B cell (primary cell): ENCODE measurements at regions not wholly inside any gene's neighbourhood (a gene's known extent, or its start where the extent isn't known, plus 50 kb on each side); places are given as distances from the start of the nearest gene placed in this dataset.

Source experiments
- ATAC-seq: fragments of 200-7000 bp; cut with Tn5 transposase; one replicate; pipeline ENCODE4 v1.10.0; 2021; ENCODE audit warnings: low read depth, mild to moderate bottlenecking, moderate number of reproducible peaks, moderate library complexity
- CTCF ChIA-PET: fragments of 350-600 bp; sonication (Branson Sonifier 250); formaldehyde crosslinking; loops from one replicate; lab custom pipeline; 2021; ENCODE audit warnings: antibody characterized with exemption, inconsistent platforms; lab: Charles Lee
- POLR2A ChIA-PET: fragments of 350-600 bp; sonication (Branson Sonifier 250); formaldehyde crosslinking; loops from one replicate; lab custom pipeline; 2021; ENCODE audit warnings: antibody characterized with exemption; lab: Charles Lee
- DNase-seq: peaks from one replicate; pipeline ENCODE4 v3.0.0; 2013
- H2AFZ ChIP-seq: 2 replicates; pipeline ENCODE4 v1.6.1; 2012; ENCODE audit warnings: mild to moderate bottlenecking, low read depth, low read length; ENCODE audit not compliant: insufficient read depth, poor library complexity, severe bottlenecking
- H3K27ac ChIP-seq, 2 donors: 1 replicate in 1 of 2; 2 replicates in 1 of 2; pipeline ENCODE4 v1.5.1; 2012 to 2013; ENCODE audit warnings: low read length in 2 of 2, mild to moderate bottlenecking in 2 of 2, moderate library complexity in 1 of 2
- H3K27me3 ChIP-seq, 4 experiments: fragments of 200-600 bp in 1 of 4; sonication (generic) in 1 of 4; replicated peaks in 1 of 4; 1 replicate in 2 of 4; 2 replicates in 2 of 4; pipeline versions ENCODE4 v1.6.1 to v1.7.0; 2013 to 2016; ENCODE audit warnings: low read length in 3 of 4, mild to moderate bottlenecking in 2 of 4, mixed read lengths in 1 of 4, moderate library complexity in 1 of 4; ENCODE audit not compliant: insufficient read depth in 4 of 4, control insufficient read depth in 3 of 4; ENCODE audit errors: control extremely low read depth in 1 of 4
- H3K36me3 ChIP-seq, 2 experiments: replicated peaks in 1 of 2; 1 replicate in 1 of 2; 2 replicates in 1 of 2; pipeline versions ENCODE4 v1.6.1 to v1.7.1; 2013; ENCODE audit warnings: low read length in 1 of 2; ENCODE audit not compliant: insufficient read depth in 2 of 2, control insufficient read depth in 1 of 2; ENCODE audit errors: control extremely low read depth in 1 of 2, extremely low read depth in 1 of 2
- H3K4me1 ChIP-seq, 2 donors: fragments of 200-600 bp in 1 of 2; sonication (generic) in 1 of 2; 1 replicate in 1 of 2; 2 replicates in 1 of 2; pipeline versions ENCODE4 v1.5.1 to v1.6.1; 2013 to 2017; ENCODE audit warnings: low read length in 2 of 2; ENCODE audit not compliant: control insufficient read depth in 2 of 2, insufficient read depth in 2 of 2
- H3K4me2 ChIP-seq: replicated peaks from 2 replicates; pipeline ENCODE3; 2012; ENCODE audit warnings: mild to moderate bottlenecking, low read depth, low read length; ENCODE audit not compliant: poor library complexity, severe bottlenecking
- H3K4me3 ChIP-seq, 5 experiments: fragments of 200-600 bp in 1 of 5; sonication (generic) in 1 of 5; 1 replicate in 3 of 5; 2 replicates in 2 of 5; pipeline versions ENCODE4 v1.5.1 to v1.7.0; 2011 to 2016; ENCODE audit warnings: low read length in 4 of 5, mild to moderate bottlenecking in 4 of 5, low read depth in 2 of 5, control low read depth in 1 of 5, moderate library complexity in 1 of 5; ENCODE audit not compliant: insufficient read depth in 1 of 5; ENCODE audit errors: control extremely low read depth in 1 of 5, extremely low read depth in 1 of 5
- H3K79me2 ChIP-seq: fragments of 200-600 bp; sonication (generic); one replicate; pipeline ENCODE4 v1.6.0; 2016; ENCODE audit warnings: low read length; ENCODE audit not compliant: control insufficient read depth, insufficient read depth
- H3K9ac ChIP-seq: fragments of 200-600 bp; sonication (generic); 2 replicates; pipeline ENCODE4 v1.6.1; 2017; ENCODE audit warnings: mild to moderate bottlenecking, low read length, moderate library complexity
- H3K9me3 ChIP-seq, 3 donors: one replicate each; pipeline versions ENCODE4 v1.6.1 to v1.7.1; 2013; ENCODE audit warnings: low read length in 2 of 3; ENCODE audit not compliant: control insufficient read depth in 2 of 3, insufficient read depth in 1 of 3; ENCODE audit errors: control extremely low read depth in 1 of 3
- H4K20me1 ChIP-seq: 2 replicates; pipeline ENCODE4 v1.6.0; 2012; ENCODE audit warnings: mild to moderate bottlenecking, low read length; ENCODE audit not compliant: insufficient read depth, control insufficient read depth, poor library complexity, severe bottlenecking
- H3K27ac Mint-ChIP-seq: one replicate; pipeline ENCODE4 v1.8.0; 2021; ENCODE audit warnings: mixed read lengths
- H3K27me3 Mint-ChIP-seq: one replicate; pipeline ENCODE4 v1.8.0; 2021; ENCODE audit warnings: mixed read lengths
- H3K4me1 Mint-ChIP-seq: one replicate; pipeline ENCODE4 v1.8.0; 2021; ENCODE audit warnings: mixed read lengths
- H3K4me3 Mint-ChIP-seq: one replicate; pipeline ENCODE4 v1.8.0; 2021; ENCODE audit warnings: mixed read lengths
- H3K9me3 Mint-ChIP-seq: one replicate; pipeline ENCODE4 v1.8.0; 2022; ENCODE audit warnings: mixed read lengths; ENCODE audit not compliant: insufficient read depth
- EZH2 ChIP-seq: IDR thresholded peaks from 2 replicates; pipeline ENCODE4 v1.6.1; 2012; ENCODE audit warnings: borderline replicate concordance, low read depth, mild to moderate bottlenecking, moderate library complexity, low read length; ENCODE audit not compliant: insufficient read depth, poor library complexity, severe bottlenecking
- WGBS: methylation state at CpG from one replicate; pipeline ENCODE4 v1.1.5; 2013; ENCODE audit warnings: missing lambda C conversion rate; ENCODE audit not compliant: insufficient coverage; 5-methylcytosine and 5-hydroxymethylcytosine counted together
- intact Hi-C: fragments of 100-400 bp; cut with micrococcal nuclease; formaldehyde crosslinking; loops from one replicate; pipeline ENCODE4 v1.10.0; 2022
- TF ChIP-seq, protein P1 (sequence below): fragments of 200-600 bp; IDR thresholded peaks from one replicate; pipeline ENCODE4 v1.8.0; 2022; ENCODE audit warnings: antibody characterized with exemption, mild to moderate bottlenecking

GRCh38 chr4:177066746-177067145 lies 242.9 kb upstream of the NEIL3 start:
- no CpG with 5 or more reads among the region's 1 CpG for WGBS
- no peak overlapping the region for H2AFZ ChIP-seq
- no peaks in the 10 kb centered on the region for H3K9me3 Mint-ChIP-seq
- DNase-seq: no peak
- H3K27ac Mint-ChIP-seq: no peak overlapping the region
- H3K27ac ChIP-seq: no peak overlapping the region
- no peak overlapping the region for H3K4me3 Mint-ChIP-seq
- no peaks in the 10 kb centered on the region for H3K4me1 ChIP-seq
- POLR2A ChIA-PET: no interaction called here
- peaks cover 0 to 4% (median 0%) of the 10 kb centered on the region in 3 donors for H3K9me3 ChIP-seq
- H3K9ac ChIP-seq: no peak overlapping the region
- H3K27me3 ChIP-seq: no peaks in the 10 kb centered on the region
- no peak for ATAC-seq
- no peaks in the 10 kb centered on the region for H3K4me1 Mint-ChIP-seq
- CTCF ChIA-PET: no interaction called here
- no peaks in the 10 kb centered on the region for H4K20me1 ChIP-seq
- H3K36me3 ChIP-seq: no peaks in the 10 kb centered on the region
- no peak overlapping the region for H3K4me2 ChIP-seq
- H3K79me2 ChIP-seq: no peaks in the 10 kb centered on the region
- intact Hi-C loops: no loop called here
- no peak overlapping the region for H3K4me3 ChIP-seq
- TF ChIP-seq, protein P1, sequence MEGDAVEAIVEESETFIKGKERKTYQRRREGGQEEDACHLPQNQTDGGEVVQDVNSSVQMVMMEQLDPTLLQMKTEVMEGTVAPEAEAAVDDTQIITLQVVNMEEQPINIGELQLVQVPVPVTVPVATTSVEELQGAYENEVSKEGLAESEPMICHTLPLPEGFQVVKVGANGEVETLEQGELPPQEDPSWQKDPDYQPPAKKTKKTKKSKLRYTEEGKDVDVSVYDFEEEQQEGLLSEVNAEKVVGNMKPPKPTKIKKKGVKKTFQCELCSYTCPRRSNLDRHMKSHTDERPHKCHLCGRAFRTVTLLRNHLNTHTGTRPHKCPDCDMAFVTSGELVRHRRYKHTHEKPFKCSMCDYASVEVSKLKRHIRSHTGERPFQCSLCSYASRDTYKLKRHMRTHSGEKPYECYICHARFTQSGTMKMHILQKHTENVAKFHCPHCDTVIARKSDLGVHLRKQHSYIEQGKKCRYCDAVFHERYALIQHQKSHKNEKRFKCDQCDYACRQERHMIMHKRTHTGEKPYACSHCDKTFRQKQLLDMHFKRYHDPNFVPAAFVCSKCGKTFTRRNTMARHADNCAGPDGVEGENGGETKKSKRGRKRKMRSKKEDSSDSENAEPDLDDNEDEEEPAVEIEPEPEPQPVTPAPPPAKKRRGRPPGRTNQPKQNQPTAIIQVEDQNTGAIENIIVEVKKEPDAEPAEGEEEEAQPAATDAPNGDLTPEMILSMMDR: no peak
- TF ChIP-seq EZH2: no peak
- no peaks in the 10 kb centered on the region for H3K27me3 Mint-ChIP-seq

DNA sequence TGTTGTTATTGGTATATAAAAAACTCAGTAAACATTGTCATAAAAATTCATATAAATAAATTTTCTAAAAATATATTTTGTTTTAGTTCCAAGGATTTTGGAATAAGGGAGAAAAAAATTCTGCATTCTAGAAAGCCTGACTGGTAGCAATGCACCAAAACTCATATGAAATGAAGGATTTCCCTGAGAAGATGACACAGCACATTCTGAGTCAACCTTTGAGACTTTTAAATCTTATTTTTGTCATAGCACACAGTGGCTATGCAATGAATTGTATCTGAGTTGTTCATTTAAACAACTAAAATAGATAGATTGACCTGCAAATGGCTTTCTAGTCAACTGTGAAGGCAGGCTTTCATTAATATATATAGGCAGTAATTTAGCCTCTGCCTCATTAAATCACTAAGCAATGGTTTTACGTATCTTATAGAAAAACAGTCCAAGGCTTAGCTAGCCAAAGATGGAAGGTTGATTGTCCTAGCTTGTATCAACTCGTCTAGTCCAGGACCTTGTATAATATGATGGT lies 239.1 kb upstream of the NEIL3 start:
- Mint-ChIP-seq H3K9me3 (no peaks in the 10 kb centered on the region), H3K4me1 (no peaks in the 10 kb centered on the region), H3K27ac (no peak overlapping the region), H3K27me3 (no peaks in the 10 kb centered on the region), H3K4me3 (no peak overlapping the region)
- Histone ChIP-seq H3K4me1 (no peaks in the 10 kb centered on the region), H3K27me3 (no peaks in the 10 kb centered on the region), H4K20me1 (no peaks in the 10 kb centered on the region), H2AFZ (no peak overlapping the region), H3K4me2 (no peak overlapping the region), H3K36me3 (no peaks in the 10 kb centered on the region), H3K9me3 (peaks cover 0 to 4% (median 0%) of the 10 kb centered on the region in 3 donors), H3K4me3 (no peak overlapping the region), H3K79me2 (no peaks in the 10 kb centered on the region), H3K27ac (no peak overlapping the region), H3K9ac (no peak overlapping the region)
- DNase-seq: no peak
- intact Hi-C loops: no loop called here
- ChIA-PET POLR2A (no interaction called here), CTCF (no interaction called here)
- TF ChIP-seq EZH2: no peak
- TF ChIP-seq, protein P1: no peak
- no CpG with 5 or more reads among the region's 2 CpGs for WGBS
- no peak for ATAC-seq
